Heart left ventricle (tissue), 13 donors: ENCODE measurements at regions not wholly inside any gene's neighbourhood (a gene's known extent, or its start where the extent isn't known, plus 50 kb on each side); places are given as distances from the start of the nearest gene placed in this dataset.

Experiments
- POLR2A ChIP-seq, 2 donors: fragments of 450-650 bp; IDR thresholded peaks; one replicate each; pipeline ENCODE4 v1.6.1; 2017; ENCODE audit warnings: antibody characterized with exemption in 2 of 2, mild to moderate bottlenecking in 2 of 2, moderate library complexity in 2 of 2
- TF ChIP-seq, protein P1 (sequence below), 12 donors: fragments of 200-600 bp; sonication (generic) in 4 of 12; IDR thresholded peaks; one replicate each; pipeline versions ENCODE4 v1.5.0 to v1.8.0; 2018 to 2022; ENCODE audit warnings: antibody characterized with exemption in 12 of 12, mild to moderate bottlenecking in 5 of 12
- donor health status: ischemic (EF 13 %, LVEDD 7.1; RV severe dilation, severe dysfunction).
- donor health status: DM: no; HTN: yes; CAD: no.
- donor health status: DM: no; HTN: no; CAD: no.
- donor health status: ischemic (EF 25% LVEDD 6.9; RV normal size, moderate dysfunction).
- donor health status: ischemic (EF 25% LVEDD 5.7; RV mildly dilated, moderate dysfunction).
- donor health status: ischemic (EF 35%, LVEDD 5.7; RV mildly dilated, moderate dysfunction).
- donor health status: nonischemic (EF 11% LVEDD 7.7; RV severe dilation, severe dysfunction).
- donor health status: DM: yes; HTN: yes; CAD: no.
- donor health status: PGD.
- donor health status: ischemic (EF 29% LVEDD 5.4; RV normal size, mild dysfunction).
- donor health status: nonischemic (EF 23%, LVEDD 6.1; RV moderate dilation, normal function).

DNA sequence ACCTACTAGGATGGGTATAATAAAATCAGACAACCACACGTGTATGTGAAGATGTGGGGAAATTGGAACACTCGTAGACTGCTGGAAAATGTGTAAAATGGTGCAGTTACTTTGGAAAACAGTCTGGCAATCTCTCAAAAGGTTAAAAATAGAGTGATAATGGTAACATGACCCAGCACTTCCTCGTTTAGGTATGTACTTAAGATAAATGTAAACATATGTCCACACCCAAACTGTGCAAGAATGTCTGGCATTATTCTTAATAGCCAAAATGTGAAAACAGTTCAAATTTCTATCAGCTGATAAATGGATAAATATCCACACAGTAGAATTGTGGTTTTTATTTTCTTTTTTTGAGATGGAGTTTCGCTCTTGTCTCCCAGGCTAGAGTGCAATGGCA is 272.8 kb downstream of the ZNF248 start:
- TF ChIP-seq, protein P1, sequence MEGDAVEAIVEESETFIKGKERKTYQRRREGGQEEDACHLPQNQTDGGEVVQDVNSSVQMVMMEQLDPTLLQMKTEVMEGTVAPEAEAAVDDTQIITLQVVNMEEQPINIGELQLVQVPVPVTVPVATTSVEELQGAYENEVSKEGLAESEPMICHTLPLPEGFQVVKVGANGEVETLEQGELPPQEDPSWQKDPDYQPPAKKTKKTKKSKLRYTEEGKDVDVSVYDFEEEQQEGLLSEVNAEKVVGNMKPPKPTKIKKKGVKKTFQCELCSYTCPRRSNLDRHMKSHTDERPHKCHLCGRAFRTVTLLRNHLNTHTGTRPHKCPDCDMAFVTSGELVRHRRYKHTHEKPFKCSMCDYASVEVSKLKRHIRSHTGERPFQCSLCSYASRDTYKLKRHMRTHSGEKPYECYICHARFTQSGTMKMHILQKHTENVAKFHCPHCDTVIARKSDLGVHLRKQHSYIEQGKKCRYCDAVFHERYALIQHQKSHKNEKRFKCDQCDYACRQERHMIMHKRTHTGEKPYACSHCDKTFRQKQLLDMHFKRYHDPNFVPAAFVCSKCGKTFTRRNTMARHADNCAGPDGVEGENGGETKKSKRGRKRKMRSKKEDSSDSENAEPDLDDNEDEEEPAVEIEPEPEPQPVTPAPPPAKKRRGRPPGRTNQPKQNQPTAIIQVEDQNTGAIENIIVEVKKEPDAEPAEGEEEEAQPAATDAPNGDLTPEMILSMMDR (IDR thresholded peaks at IDR 0.05), result no peak
- no peak for TF ChIP-seq POLR2A (IDR thresholded peaks at IDR 0.05)
